Spleen (tissue), 11 donors: ENCODE measurements at regions not wholly inside any gene's neighbourhood (a gene's known extent, or its start where the extent isn't known, plus 50 kb on each side); places are given as distances from the start of the nearest gene placed in this dataset.

Experiments
- DNase-seq: peaks from one replicate; pipeline ENCODE4 v3.0.0-alpha.2; 2020
- H3K27ac ChIP-seq, 8 donors: fragments of 200-600 bp; sonication (generic) in 7 of 8; 1 replicate in 4 of 8; 2 replicates in 4 of 8; pipeline versions ENCODE4 v1.5.0 to v1.8.0; 2016 to 2021; ENCODE audit warnings: inconsistent platforms in 4 of 8, mild to moderate bottlenecking in 4 of 8, moderate library complexity in 1 of 8
- H3K27me3 ChIP-seq, 7 donors: fragments of 200-600 bp; sonication (generic) in 6 of 7; replicated peaks in 1 of 7; 1 replicate in 4 of 7; 2 replicates in 3 of 7; pipeline versions ENCODE4 v1.5.0 to v1.8.0; 2016 to 2021; ENCODE audit warnings: inconsistent platforms in 3 of 7, mild to moderate bottlenecking in 1 of 7
- H3K36me3 ChIP-seq, 6 donors: fragments of 200-600 bp; sonication (generic) in 5 of 6; 1 replicate in 4 of 6; 2 replicates in 2 of 6; pipeline versions ENCODE4 v1.5.0 to v1.8.0; 2016 to 2021; ENCODE audit warnings: inconsistent platforms in 2 of 6
- H3K4me1 ChIP-seq, 6 donors: fragments of 200-600 bp; sonication (generic) in 5 of 6; 1 replicate in 3 of 6; 2 replicates in 3 of 6; pipeline versions ENCODE4 v1.5.0 to v1.8.0; 2016 to 2021; ENCODE audit warnings: inconsistent platforms in 3 of 6
- H3K4me3 ChIP-seq, 8 donors: fragments of 200-600 bp; sonication (generic) in 7 of 8; 1 replicate in 4 of 8; 2 replicates in 4 of 8; pipeline versions ENCODE4 v1.5.0 to v1.8.0; 2016 to 2021; ENCODE audit warnings: inconsistent platforms in 4 of 8, mild to moderate bottlenecking in 4 of 8, moderate library complexity in 2 of 8
- H3K9me3 ChIP-seq, 8 donors: fragments of 200-600 bp; sonication (generic) in 7 of 8; 1 replicate in 4 of 8; 2 replicates in 4 of 8; pipeline versions ENCODE4 v1.5.0 to v1.8.0; 2016 to 2021; ENCODE audit warnings: inconsistent platforms in 4 of 8
- POLR2A ChIP-seq, 3 donors: fragments of 450-650 bp; IDR thresholded peaks; one replicate each; pipeline ENCODE4 v1.5.1; 2017; ENCODE audit warnings: antibody characterized with exemption in 3 of 3, mild to moderate bottlenecking in 1 of 3
- POLR2AphosphoS5 ChIP-seq, 3 donors: sonication (generic); formaldehyde crosslinking; IDR thresholded peaks; one replicate each; pipeline ENCODE4 v1.5.1; 2017; ENCODE audit warnings: antibody characterized with exemption in 3 of 3
- WGBS, 5 donors: extraction: QIAGEN DNeasy Blood & Tissue Kit in 3 of 5; methylation state at CpG; one replicate each; pipeline versions ENCODE4 v1.1.5 to v1.1.7; 2013 to 2018; 5-methylcytosine and 5-hydroxymethylcytosine counted together
- intact Hi-C: fragments of 100-400 bp; cut with DNase I; formaldehyde crosslinking; loops from one replicate; pipeline ENCODE4 v1.15.0; 2023; ENCODE audit warnings: low total_unique reads
- TF ChIP-seq, protein P1 (sequence below), 11 experiments: fragments of 200-600 bp in 7 of 11; fragments of 450-650 bp in 4 of 11; sonication (generic) in 4 of 11; IDR thresholded peaks in 8 of 11; conservative IDR thresholded peaks in 3 of 11; 1 replicate in 7 of 11; 2 replicates in 4 of 11; pipeline versions ENCODE4 v1.4.0 to v1.8.0; 2016 to 2021; ENCODE audit warnings: antibody characterized with exemption in 11 of 11, inconsistent platforms in 4 of 11, mild to moderate bottlenecking in 1 of 11
- donor health status: healthy with polysubstance abuse.
- donor health status: DM: no; HTN: no; CAD: no; lungs with moderate emphysema.
- donor health status: DM: no; HTN: no; CAD: no.
- donor health status: Bipolar disorder and iron deficiency.
- donor health status: healthy.
- donor health status: DM: no; HTN: no; CAD: no.
- donor health status: DM: yes; HTN: yes; CAD: no.

DNA sequence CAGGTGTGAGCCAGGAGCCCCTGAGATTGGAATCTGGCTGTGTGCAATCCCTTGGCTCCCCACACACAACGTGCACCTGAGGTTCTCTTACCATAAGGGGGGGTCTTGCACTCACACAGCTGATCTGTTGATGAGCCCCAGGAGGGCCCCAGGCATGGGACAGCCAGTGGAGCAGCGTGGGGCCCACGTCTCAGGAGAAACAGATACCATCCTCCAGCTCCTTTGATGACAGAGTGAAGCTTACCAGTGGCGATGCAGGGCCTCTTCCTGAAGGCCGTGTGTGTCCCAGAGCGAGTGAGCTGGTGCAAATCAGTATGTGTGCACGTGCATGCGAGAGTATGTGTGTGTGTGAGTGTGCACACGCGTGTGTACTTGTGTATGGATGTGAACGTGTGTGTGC is 287.4 kb downstream of the IRX1 start:
- Histone ChIP-seq H3K36me3 (no peaks in the 10 kb centered on the region), H3K9me3 (peaks cover 0 to 4% (median 0%) of the 10 kb centered on the region in 8 donors), H3K4me3 (no peak overlapping the region), H3K27me3 (no peaks in the 10 kb centered on the region), H3K27ac (no peak overlapping the region), H3K4me1 (no peaks in the 10 kb centered on the region)
- intact Hi-C loops: no loop called here
- no peak for DNase-seq
- 67 to 73% (median 69%) methylated on average over 9 to 11 of the region's 11 CpGs for WGBS, 5 donors
- TF ChIP-seq POLR2A (IDR thresholded peaks at IDR 0.05): no peak
- no peak for TF ChIP-seq POLR2AphosphoS5 (IDR thresholded peaks at IDR 0.05)
- TF ChIP-seq, protein P1, sequence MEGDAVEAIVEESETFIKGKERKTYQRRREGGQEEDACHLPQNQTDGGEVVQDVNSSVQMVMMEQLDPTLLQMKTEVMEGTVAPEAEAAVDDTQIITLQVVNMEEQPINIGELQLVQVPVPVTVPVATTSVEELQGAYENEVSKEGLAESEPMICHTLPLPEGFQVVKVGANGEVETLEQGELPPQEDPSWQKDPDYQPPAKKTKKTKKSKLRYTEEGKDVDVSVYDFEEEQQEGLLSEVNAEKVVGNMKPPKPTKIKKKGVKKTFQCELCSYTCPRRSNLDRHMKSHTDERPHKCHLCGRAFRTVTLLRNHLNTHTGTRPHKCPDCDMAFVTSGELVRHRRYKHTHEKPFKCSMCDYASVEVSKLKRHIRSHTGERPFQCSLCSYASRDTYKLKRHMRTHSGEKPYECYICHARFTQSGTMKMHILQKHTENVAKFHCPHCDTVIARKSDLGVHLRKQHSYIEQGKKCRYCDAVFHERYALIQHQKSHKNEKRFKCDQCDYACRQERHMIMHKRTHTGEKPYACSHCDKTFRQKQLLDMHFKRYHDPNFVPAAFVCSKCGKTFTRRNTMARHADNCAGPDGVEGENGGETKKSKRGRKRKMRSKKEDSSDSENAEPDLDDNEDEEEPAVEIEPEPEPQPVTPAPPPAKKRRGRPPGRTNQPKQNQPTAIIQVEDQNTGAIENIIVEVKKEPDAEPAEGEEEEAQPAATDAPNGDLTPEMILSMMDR (IDR thresholded peaks at IDR 0.05 in 8 of 11, conservative IDR thresholded peaks at IDR 0.05 in 3 of 11): no peak

DNA sequence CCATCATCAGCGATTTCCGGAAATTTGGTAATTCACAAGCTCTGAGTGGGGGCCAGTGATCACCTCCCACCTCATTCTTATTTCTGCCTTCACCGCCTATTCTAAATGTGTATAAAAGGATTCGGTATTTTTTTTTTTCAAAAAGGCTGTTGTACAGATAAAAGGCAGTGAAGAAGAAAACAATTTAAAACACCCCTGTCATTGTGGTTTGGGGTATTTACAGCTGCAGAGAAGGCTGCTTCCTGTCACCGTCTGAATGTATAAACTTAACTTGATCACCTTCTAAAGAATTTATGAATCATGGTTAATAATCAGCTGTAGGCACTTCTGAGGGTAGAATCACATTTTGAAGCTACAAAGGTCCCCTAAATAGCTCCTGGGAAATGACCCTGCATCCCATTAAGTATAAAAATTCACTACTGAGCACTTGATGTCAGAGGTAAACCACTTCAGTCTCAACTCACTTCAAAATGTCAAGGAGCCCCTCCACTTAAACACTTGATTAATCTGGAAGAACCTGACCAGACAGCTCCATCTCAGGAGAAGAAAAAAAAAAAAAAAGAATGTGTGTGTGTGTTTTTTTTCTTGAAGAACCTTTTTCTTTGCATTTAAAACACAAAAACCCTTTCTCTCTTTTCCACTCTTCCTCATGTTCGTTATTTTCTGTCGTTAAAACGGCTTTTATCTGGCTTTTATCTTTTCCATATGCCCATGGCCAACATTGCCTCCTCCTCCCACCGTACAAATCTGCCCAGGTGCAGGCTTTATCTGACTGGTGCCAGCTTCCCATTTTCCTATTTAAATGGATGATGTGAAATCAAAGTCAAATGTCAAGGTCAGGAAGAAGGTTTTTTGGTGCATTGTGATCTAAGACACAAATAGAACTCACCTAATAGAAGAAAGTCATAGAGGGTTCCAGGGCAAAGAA is 291.2 kb downstream of the IRX1 start:
- TF ChIP-seq, protein P1 (IDR thresholded peaks at IDR 0.05 in 8 of 11, conservative IDR thresholded peaks at IDR 0.05 in 3 of 11): no peak
- intact Hi-C loops: no loop called here
- Histone ChIP-seq H3K4me3 (no peak overlapping the region), H3K27ac (no peak overlapping the region), H3K4me1 (no peaks in the 10 kb centered on the region), H3K36me3 (no peaks in the 10 kb centered on the region), H3K27me3 (no peaks in the 10 kb centered on the region), H3K9me3 (peaks cover 0 to 4% (median 0%) of the 10 kb centered on the region in 8 donors)
- 10 to 18% (median 14%) methylated on average over 9 of the region's 9 CpGs for WGBS, 5 donors
- no peak for DNase-seq

DNA sequence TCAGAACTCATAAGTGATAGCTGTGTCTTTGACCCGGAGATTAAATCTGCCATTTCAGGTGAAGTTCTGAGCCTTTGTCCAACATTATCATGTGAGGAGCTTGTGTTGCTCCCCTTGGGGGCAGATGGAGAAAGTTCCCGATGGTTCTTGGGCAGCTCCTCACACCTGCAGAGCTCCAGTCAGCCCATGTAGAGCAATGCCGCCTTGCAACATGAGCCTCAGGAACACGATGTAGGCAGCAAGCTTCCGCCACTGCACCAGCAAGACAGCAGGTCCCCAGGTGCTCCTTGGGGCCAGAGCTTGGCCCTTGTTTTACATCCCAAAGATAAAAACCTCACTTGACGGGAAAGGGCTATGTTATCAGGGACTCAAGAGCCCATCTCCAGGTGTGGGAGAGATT is 292.7 kb downstream of the IRX1 start:
- WGBS, 5 donors: 73 to 93% (median 88%) methylated on average over 6 of the region's 6 CpGs

More for the DNA sequence above, 292.7 kb downstream of the IRX1 start:
- DNase-seq: no peak
- Histone ChIP-seq H3K36me3 (no peaks in the 10 kb centered on the region), H3K4me3 (no peak overlapping the region), H3K4me1 (no peaks in the 10 kb centered on the region), H3K27ac (no peak overlapping the region), H3K9me3 (peaks cover 0 to 3% (median 0%) of the 10 kb centered on the region in 8 donors), H3K27me3 (no peaks in the 10 kb centered on the region)
- intact Hi-C loops: no loop called here
- TF ChIP-seq, protein P1 (IDR thresholded peaks at IDR 0.05 in 8 of 11, conservative IDR thresholded peaks at IDR 0.05 in 3 of 11): no peak
- TF ChIP-seq POLR2A (IDR thresholded peaks at IDR 0.05) (no peak), POLR2AphosphoS5 (IDR thresholded peaks at IDR 0.05) (no peak)
